ENCODE measurements at regions not wholly inside any gene's neighbourhood (a gene's known extent, or its start where the extent isn't known, plus 50 kb on each side); places are given as distances from the start of the nearest gene placed in this dataset.

DNA sequence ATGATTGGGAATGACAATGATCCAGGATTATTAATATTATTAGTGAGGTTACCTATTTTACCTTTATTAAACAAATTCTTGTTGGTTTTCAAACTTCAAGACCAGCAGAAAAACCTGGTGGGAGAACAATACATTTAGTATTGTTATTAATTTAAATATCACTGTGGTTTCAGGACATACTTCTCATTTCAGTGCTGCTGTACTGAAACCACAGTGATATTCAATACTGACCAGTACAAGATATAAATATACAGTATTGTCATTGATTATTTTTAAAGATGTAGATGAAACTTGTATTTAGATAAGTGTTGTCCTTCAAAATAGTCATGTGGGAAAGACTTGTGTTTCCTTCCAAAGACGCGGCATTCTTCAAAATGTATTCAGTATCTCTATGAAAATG, 1047.3 kb upstream of the CELF4 start:
- no peaks in the 10 kb centered on the region for H3K36me3 ChIP-seq
- H3K9me3 ChIP-seq (ENCODE audit: low read depth) = no peaks in the 10 kb centered on the region
- H3K4me3 ChIP-seq = no peak overlapping the region
- no peak for TF ChIP-seq CTCF (IDR thresholded peaks at IDR 0.05; ENCODE audit: low read depth, low read length)
- no peak overlapping the region for H3K27ac ChIP-seq
- peaks cover 24% of the 10 kb centered on the region for H3K4me1 ChIP-seq (ENCODE audit: low read depth)
- H3K27me3 ChIP-seq = no peaks in the 10 kb centered on the region
- no peak for DNase-seq (ENCODE audit: low read depth in 1 of 2, low spot score in 1 of 2)

DNA sequence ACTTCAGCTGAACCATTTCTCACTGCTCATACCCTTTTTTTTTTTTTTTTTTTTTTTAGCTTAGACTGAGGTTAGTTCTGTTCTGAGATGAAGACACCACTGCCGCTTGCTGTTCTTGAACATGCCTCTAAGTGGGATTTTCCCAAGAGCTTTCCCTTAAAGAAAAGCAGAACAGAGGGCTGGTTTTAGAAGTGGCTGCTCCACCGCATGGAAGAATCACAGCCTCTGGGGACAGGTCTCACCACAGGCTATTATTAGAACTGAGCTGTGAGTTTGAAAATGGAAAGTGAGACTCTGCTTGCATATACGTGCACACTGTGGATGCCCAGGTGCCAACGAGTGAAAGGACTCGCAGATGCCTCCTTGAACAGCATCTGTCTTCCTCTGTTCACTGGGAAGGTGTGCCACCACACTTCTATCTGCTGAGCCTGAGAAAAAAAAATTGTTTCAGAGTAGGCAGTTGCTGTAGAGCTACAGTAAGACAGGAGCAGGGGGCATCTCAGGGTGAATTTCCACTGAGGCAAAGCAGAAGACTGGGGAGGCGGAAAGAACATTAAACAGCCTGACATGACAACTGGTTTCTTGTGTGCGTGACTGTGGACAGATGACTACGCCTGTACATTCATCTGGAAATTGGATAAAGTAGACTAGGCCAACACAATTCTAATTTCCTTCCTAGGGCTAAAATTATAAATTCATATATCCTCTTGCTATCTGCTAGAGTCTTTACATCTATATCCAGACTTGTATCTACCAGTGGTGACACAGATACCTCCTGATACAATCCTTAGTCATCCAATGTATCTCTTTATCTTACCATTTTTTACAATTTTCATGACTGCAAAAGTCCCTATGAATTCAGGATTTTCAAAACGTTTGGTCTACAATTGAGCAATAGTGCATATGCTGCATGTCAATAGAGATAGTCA, 1045.7 kb upstream of the CELF4 start:
- H3K4me3 ChIP-seq = no peak overlapping the region
- H3K27ac ChIP-seq = peak overlapping the region; percentile 84

DNA sequence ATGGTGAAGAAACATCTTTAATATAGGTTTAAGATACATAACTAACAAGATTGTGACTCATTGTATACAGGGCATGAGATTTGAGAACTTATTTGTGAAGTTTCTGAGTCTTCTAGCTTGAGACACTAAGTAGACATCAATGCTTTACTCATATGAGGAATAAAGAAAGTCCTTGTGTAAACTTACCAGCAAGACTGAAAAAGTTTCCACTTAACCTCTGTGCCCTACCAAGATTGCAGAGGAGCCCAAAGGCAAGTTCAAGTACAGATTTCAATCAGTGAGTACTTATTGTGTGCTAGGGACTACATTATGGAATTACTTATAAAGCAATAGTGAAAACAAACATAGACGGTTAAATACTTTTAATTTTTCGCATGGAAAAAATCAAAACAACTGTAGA, 1041.2 kb upstream of the CELF4 start:
- Histone ChIP-seq H3K36me3 (no peaks in the 10 kb centered on the region), H3K9me3 (ENCODE audit: low read depth) (no peaks in the 10 kb centered on the region), H3K4me3 (no peak overlapping the region), H3K27me3 (no peaks in the 10 kb centered on the region), H3K4me1 (ENCODE audit: low read depth) (peaks cover 36% of the 10 kb centered on the region), H3K27ac (no peak overlapping the region)
- no peak for TF ChIP-seq CTCF (IDR thresholded peaks at IDR 0.05; ENCODE audit: low read depth, low read length)
- DNase-seq (ENCODE audit: low read depth in 1 of 2, low spot score in 1 of 2) = peak in 1 of 2 donors; percentile 24

More for the DNA sequence above, 1045.7 kb upstream of the CELF4 start:
- H3K27me3 ChIP-seq = no peaks in the 10 kb centered on the region
- no peak for TF ChIP-seq CTCF (IDR thresholded peaks at IDR 0.05; ENCODE audit: low read depth, low read length)
- no peaks in the 10 kb centered on the region for H3K36me3 ChIP-seq
- DNase-seq (ENCODE audit: low read depth in 1 of 2, low spot score in 1 of 2) = peak in 1 of 2 donors; percentile 82
- H3K9me3 ChIP-seq (ENCODE audit: low read depth) = no peaks in the 10 kb centered on the region
- peaks cover 24% of the 10 kb centered on the region for H3K4me1 ChIP-seq (ENCODE audit: low read depth)

GRCh38 chr18:38602341-38602740, 1036.7 kb upstream of the CELF4 start:
- no peak overlapping the region for H3K4me3 ChIP-seq
- H3K9me3 ChIP-seq (ENCODE audit: low read depth) = no peaks in the 10 kb centered on the region
- peaks cover 20% of the 10 kb centered on the region for H3K4me1 ChIP-seq (ENCODE audit: low read depth)
- no peaks in the 10 kb centered on the region for H3K27me3 ChIP-seq
- no peaks in the 10 kb centered on the region for H3K36me3 ChIP-seq
- TF ChIP-seq CTCF (IDR thresholded peaks at IDR 0.05; ENCODE audit: low read depth, low read length) = no peak
- no peak overlapping the region for H3K27ac ChIP-seq
- no peak for DNase-seq (ENCODE audit: low read depth in 1 of 2, low spot score in 1 of 2)

- H3K36me3 ChIP-seq = no peaks in the 10 kb centered on the region
- no peak for DNase-seq (ENCODE audit: low read depth in 1 of 2, low spot score in 1 of 2)
- no peaks in the 10 kb centered on the region for H3K9me3 ChIP-seq (ENCODE audit: low read depth)
- TF ChIP-seq CTCF (IDR thresholded peaks at IDR 0.05; ENCODE audit: low read depth, low read length) = no peak
- H3K4me1 ChIP-seq (ENCODE audit: low read depth) = no peaks in the 10 kb centered on the region
- H3K27ac ChIP-seq = no peak overlapping the region
- no peak overlapping the region for H3K4me3 ChIP-seq
- no peaks in the 10 kb centered on the region for H3K27me3 ChIP-seq
Measured at GRCh38 chr18:38587571-38587970, 1022.0 kb upstream of the CELF4 start.

All from cardiac muscle cell (in vitro differentiated cells and primary cell).